SHP77 treated with DMSO at 0.1 percent for 48 hours (cell line): ENCODE measurements at regions not wholly inside any gene's neighbourhood (a gene's known extent, or its start where the extent isn't known, plus 50 kb on each side); places are given as distances from the start of the nearest gene placed in this dataset.
"Not testable (repeated sequence)": the region's sequence is repeated elsewhere in the genome, so short reads cannot be mapped to it uniquely, and the experiment has no call there.

Source experiments
- DNase-seq: peaks from one replicate; lab custom pipeline; 2025; lab: John Stamatoyannopoulos, UW

DNA sequence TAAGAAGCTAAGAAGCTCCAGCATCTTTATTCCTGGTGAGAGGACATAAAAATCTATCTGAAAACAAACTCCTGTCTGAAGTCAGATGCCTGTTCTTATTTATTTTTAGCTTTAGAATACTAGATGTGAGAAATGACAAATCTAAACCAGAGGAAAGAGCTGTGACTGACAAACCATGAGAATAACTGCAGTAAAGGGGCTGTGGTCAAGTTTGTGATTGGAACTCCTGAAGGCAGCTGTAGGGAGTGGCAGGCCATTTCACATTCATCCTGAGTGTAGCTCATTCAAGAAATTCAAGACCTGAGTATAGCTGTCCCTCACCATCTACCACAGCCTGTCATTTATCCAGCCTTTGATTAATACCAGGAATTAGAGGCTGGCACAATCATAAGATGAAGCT lies 718.8 kb downstream of the BRINP1 start:
- DNase-seq, result no peak

DNA sequence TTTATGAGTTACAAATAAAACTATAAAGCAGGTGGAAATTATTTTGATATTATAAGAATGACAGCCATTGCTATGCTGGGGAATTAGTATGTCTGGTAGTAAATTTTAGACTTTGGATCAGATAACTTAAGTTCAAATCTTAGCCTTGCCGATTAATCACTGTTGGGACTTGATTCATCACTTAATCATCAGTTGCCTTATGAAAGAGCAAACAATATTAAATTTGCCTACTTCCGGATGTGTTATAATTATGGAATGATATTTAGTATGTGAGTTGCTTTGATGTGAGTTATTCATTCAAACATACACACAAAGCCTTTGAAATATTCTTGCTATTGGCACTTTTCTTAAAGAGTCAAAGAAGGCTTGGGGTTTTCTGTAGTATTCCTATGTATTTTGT lies 717.7 kb downstream of the BRINP1 start:
- no peak for DNase-seq

DNA sequence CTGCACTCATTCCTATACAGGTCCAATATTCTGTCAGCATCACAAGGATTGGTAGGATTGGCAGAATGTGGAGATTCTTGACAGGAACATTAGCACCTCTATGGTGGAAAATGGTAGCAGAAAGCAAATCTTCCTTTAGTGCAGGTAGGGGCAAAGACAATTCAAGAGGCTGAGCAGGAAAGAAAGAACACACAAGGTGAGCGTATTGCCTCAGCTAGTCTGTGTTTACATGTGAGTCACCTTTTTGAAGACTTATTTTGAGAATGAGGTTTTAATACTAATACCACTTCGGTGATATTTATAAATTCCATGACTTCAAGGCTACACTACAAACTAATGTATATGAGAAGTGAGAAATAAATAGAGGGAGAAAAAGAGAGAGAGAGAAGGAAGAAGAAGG lies 717.0 kb downstream of the BRINP1 start:
- no peak for DNase-seq

DNA sequence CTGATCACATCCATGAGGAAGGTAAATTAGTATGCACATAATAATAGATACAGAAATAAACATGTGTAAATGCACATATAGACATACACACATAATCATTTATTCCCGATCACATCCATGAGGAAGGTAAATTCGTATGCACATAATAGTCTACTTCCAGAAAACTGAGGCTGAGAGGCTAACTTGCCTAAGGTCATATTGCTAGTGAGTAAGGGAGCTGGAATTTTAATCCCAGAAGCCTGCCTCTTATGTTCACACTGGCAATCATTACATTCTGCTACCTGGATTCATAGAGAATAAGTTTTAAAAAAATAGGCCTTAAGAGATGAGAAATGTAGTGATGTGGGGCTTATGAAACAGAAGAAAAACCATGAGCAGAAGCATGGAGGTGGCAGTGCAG lies 716.3 kb downstream of the BRINP1 start:
- DNase-seq, result no peak

DNA sequence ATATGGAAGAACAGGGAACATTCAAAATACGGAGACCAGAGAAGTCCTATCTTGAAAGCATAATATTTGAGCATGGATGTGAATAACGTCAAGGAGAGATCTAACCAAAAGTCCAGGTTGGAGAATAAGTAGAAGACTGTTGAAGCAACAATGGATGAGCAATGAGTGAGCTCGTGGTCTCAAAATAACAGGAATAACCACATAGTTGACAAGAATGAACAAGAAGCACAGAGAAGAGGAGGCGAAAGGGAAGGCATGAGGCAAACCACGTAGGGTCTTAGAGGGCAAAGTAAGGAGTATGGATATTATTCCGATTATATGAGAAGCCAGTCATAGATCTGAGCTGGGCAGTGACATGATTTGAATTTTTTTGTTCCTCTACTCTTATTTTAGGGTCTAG lies 710.2 kb downstream of the BRINP1 start:
- DNase-seq, result no peak

DNA sequence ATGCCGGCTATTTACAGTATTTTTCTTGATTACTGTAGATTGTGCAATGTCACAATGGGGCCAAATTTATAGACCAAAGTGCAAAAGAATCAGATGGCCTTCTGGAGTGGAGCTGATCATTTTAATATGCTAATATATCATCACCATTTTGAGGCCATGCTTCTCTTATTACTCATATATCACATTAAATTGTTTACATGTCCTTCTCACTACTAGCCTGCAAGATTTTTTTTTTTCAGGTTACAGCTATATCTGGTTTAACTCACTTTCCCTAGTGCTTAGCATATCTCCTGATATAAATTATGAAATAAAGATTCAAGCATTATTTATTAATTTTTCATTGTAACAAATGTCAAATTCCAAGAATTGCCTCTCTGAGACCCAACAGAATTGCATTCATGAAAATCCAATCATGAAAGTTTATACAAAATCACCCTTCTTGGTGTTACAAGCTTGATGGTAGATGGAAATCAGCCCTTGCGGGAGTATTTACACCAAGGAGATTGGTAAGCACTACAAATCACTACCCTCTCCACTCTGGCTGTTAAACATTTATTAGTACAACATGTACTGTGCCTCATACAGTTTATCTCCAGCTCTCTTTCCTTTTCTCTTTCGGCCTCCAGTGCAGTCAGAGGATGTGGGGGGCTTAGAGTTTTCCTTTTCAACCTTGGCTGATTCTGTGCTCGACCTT lies 703.9 kb downstream of the BRINP1 start:
- DNase-seq, result no peak

DNA sequence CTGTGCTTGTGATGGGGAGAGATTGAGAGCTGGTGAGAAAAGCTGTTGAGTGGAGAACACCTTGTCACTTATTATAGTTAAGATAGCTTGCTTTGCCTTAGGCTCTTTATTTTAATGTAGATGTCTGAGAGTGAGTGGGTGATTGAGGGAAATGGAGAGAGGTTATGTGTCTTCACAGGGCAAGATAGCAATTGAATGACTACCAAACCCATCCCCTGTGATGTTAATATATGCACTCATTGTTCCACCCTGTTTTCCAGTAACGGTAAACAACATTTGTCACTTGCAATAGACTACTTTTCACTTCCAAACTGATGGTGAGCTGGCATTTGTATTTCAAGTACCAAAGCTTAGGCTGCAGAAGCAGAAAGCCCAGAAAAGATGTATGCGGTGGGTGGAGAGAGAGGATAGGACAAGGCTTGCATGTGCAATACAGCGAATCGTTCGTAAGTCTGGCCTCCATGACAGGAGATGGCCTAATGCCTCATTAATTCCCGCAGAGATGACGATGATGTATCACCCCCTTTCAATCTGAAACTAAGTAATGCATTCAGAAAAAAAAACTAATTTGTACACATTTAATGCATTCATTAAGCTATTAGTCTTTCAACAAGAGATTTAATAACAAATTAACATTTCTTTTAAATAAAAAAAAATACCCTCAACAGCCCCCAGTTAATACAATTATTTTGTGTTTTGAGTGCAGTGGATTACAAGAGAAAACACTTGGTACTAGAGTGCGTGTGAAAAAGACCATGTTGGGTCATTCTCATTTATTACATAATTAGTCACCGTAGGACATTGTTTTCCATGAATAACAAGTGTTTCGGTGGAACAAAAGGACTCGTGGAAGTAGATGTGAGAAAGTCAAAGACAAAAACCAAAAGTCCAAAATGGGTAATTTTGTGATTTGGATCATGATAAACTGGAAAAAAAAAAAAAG lies 699.0 kb downstream of the BRINP1 start:
- DNase-seq, result no peak

DNA sequence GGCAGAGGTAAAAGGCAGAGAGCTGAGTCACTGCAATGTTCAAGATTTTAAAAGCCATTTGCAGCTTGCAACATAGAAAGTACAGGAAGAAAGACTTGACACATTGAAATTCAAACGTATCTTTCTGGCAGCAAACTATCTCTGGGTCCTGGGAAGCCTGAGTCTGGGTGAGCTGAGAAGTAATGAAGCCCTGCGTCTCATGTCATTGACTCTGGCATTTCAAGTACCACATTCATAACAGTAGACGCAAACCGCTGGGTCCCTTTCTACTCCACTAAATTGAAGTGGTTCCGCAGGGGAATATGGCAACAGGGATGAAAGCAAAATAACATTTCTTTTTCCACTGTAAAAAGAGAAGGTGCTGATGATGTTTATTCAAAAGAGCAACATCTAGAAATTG lies 694.3 kb downstream of the BRINP1 start:
- no peak for DNase-seq

DNA sequence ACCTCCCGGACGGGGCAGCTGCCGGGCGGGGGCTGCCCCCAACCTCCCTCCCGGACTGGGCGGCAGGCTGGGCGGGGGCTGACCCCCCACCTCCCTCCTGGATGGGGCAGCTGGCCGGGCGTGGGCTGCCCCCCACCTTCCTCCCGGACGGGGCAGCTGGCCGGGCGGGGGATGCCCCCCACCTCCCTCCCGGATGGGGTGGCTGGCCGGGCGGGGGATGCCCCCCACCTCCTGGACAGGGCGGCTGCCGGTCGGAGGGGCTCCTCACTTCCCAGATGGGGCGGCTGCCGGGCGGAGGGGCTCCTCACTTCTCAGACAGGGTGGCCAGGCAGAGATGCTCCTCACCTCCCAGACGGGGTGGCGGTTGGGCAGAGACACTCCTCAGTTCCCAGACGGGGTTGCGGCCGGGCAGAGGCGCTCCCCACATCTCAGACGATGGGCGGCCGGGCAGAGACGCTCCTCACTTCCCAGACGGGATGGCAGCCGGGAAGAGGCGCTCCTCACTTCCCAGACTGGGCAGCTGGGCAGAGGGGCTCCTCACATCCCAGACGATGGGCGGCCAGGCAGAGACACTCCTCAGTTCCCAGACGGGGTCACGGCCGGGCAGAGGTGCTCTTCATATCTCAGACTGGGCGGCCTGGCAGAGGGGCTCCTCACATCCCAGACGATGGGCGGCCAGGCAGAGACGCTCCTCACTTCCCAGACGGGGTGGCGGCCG lies 691.1 kb downstream of the BRINP1 start:
- DNase-seq, result not testable (repeated sequence)

DNA sequence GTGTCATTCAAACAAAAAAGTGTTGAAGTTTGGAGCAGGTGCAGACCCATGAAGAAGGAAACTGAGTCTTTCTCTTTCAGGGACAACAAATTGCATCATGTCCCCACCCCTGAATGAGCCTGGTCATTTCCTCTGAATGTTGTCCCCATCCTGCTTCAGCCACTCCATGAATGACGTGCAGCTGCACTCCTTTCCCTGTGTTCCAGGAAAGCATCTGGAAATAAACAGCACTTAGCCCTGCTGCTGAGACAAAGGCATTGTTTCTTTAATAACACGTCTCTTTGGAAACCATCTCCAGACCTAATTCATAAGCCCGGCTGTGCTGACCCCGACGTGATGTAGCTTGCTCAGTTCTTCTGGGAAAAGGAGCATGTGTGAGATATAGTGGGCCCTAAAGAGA lies 682.3 kb downstream of the BRINP1 start:
- DNase-seq, result no peak

DNA sequence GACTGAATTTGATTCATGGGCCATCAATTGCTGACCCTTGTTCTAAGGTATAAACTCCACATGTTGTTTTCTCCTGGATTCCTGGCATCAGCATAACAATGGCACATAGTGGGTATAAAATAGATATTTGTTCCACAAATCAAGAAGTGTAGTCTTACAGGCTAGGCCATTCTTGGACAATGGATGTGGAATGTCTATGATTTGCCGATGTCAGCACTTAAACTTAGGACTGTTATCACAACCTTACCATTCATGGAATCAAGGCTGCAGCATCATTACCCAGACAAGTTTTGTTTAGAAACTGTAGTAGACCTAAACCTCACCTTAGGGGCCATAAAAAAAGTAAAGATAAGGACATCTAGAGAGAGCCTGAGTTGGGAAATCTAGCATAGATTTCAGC lies 680.0 kb downstream of the BRINP1 start:
- no peak for DNase-seq

DNA sequence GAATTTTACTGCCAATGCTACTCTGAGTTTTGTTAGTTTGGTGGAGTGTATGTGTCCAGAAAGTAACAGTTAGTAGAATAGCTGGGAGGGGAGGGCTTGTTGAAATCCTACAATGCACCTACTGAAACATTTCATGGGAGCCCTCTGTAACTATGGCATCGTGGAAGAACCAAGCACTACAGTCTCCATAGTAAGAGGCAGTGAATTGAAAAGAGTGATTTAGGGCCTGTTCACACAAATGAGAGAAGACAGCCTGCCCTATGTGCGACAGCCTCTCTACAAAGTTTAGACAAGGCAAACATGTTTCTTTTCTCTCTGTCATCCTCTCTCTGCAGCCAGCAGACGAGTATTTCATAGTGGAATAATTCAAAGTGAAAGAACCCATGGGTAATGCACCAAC lies 676.6 kb downstream of the BRINP1 start:
- DNase-seq, result no peak

DNA sequence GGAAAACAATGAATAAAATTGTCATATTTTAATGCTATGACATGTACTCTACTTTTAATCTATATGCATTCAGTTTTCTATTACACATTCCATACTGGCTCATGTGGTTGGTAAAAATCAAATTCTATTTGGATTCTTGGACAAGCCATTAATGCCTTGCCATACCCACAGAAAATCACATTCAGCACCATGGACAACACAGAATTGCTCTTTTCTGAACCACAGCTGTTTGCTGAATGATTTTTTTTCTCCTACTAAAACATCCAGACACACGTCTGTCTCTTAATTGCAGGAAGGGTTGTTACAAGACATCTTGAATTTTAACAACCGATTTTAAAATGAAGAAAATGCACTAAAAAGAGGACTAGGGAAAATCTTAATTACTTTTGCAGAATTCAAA lies 675.6 kb downstream of the BRINP1 start:
- no peak for DNase-seq

DNA sequence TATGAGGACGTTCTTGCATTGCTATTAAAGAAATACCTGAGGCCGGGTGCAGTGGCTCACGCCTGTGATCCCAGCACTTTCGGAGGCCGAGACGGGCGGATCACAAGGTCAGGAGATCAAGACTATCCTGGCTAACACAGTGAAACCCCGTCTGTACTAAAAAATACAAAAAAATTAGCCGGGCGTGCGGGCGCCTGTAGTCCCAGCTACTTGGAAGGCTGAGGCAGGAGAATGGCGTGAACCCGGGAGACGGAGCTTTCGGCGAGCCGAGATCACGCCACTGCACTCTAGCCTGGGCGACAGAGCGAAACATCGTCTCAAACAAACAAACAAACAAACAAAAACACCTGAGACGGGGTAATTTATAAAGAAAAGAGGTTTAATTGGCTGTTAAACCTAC lies 674.0 kb downstream of the BRINP1 start:
- DNase-seq, result not testable (repeated sequence)

DNA sequence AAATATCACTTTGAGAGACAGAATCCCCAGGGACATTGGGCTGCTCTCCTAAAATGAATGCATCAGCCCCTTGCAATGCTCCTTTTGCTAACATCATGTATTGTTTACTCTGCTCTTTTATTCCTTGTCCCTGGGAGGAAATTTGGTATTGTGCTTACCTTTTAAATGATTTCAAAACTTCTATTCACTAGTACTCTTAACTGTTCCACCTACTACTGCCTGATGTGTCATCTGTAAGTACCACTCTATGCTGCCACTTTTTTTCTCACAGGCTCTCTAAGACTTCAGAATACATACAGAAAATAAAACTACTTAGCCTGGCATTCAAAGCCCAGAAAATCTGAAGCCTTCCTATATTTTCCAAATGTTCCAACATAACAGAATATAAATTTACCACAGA lies 667.2 kb downstream of the BRINP1 start:
- DNase-seq, result no peak

DNA sequence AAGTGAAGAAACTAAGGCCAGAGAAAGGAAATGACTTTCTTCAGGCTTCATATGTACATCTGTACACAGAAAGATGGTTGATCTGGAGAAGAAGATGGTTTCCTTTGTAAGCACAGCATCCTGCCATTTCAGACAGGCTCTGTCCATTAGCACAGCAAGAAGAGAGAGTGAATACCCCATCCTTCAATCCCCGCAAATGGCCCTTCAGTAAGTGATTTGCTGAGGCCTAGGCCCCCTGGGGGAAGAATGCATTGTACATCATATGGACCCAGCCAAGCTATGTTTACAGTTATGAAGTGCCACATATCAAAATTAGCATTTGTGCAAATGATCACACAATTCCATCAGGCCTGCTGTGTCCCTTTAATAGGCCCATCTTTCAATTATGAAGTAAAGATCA lies 657.4 kb downstream of the BRINP1 start:
- DNase-seq, result no peak

DNA sequence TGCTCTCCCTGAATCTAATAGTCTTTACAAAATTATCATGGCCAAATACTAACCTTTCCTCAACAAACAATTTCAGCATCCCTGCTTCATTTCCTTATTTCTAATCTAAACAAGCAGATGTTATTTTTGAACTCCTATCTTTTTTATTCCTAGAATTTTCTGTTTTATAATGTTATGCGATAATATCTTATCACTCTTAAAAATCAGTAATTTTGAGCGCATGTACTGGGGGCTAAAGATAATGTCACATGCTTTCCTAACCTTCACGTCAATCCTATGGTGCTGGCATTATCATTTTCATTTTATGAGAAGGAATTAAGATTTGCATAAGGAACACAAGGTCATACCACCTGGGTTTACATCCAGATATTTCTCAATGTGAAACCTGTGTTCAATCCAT lies 648.0 kb downstream of the BRINP1 start:
- no peak for DNase-seq

DNA sequence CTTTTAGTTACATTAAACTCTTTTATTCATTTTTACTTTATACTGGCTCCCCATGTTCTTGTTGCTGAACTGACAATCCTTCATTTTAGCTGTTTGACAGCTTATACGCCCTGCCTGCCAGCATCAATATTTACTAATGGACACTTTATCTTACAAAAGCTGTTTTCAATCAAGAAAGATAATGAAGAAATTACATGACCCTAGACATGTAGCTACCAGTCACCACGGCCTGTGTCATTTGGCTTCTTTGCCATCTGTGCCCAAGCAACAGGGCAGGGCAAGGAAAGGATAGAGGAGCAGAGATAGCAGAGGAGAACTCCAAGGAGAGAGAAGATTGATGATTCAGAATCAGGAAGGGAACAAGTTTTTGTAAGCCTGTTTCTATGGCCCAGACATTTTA lies 647.3 kb downstream of the BRINP1 start:
- DNase-seq, result no peak

DNA sequence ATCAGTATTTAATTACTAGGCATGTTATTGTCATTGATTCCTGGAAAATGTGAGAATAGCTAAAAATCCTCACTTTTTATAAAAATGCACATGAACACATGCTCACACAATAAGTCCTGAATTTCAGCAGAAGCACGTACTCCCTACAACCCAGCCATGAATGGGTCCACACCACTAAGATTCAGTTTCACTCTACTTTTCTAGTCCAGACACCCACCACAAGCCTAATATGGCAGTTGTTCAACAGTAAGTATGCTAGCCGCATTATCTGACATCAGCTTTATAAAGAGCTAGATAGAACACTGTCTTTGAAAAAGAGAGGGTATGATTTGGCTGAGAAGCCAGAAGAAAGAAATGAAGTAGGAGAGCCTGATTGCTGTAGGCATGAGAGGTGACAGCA lies 639.3 kb downstream of the BRINP1 start:
- no peak for DNase-seq

DNA sequence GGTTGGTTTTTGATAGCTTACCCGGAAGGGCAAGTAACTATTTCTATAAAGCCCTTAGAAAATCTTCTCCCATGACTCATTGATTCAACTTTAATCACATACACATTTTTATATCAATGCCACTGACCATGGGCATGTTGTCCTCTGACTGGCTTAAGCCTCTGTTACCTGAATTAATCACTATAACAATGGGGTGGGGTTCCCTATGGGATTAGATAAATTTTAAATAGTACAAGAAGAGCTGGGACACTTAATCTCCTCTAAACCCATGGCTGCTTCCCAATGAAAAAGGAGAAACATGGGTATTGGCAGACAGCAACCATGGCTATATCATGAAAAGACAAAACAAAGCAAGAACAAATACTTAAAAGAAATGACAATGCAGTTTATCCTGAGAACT lies 636.2 kb downstream of the BRINP1 start:
- DNase-seq, result no peak

DNA sequence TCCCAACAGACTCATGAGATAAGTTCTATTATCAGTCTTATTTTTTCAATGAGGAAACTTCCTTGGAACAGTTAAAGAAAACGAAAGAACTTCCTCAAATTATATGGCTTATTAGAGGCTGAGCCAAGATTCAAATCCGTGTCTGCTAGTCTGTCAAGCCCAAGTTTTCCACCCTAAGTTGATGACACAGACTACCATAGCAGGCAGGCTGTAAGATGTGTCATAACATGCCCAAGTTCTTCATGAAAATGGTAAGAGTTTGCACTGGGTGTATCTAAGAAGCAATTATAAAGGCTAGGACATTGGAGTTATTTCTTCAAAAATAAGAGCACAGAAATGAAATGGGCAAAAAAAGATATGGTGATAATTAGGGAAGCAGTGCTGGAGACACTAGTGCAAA lies 634.5 kb downstream of the BRINP1 start:
- DNase-seq, result no peak

DNA sequence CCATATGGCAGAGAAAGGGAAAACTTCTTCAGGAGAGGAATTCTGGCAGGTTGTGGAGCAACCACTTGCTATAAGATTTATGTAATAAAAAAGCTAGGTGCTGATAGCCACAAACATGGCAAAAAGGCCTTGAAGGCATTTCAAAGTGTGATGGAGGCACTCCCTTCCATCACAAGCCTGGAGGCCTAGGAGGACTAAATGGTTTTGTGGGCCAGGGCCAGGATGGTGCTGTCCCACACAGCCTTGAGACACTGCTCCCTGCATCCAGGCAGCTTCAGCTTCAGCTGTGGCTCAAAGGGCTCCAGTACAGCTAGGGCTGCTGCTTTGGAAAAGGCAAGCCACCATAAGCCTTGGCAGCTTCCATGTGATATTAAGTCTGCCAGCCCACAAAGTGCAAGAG lies 632.8 kb downstream of the BRINP1 start:
- DNase-seq, result no peak
